HG03378 (cell line): ENCODE measurements at regions not wholly inside any gene's neighbourhood (a gene's known extent, or its start where the extent isn't known, plus 50 kb on each side); places are given as distances from the start of the nearest gene placed in this dataset.
"Not testable (repeated sequence)": the region's sequence is repeated elsewhere in the genome, so short reads cannot be mapped to it uniquely, and the experiment has no call there.

Experiments used
- ATAC-seq: cut with Tn5 transposase; IDR thresholded peaks from one replicate; pipeline ENCODE4 v1.9.1; 2021; ENCODE audit warnings: mild to moderate bottlenecking, moderate library complexity; ENCODE audit not compliant: unreplicated experiment

- ATAC-seq: no peak
Measured at GRCh38 chr12:115898670-115899069, 378.8 kb downstream of the MED13L start.

GRCh38 chr12:115897729-115898128 lies 379.8 kb downstream of the MED13L start:
- no peak for ATAC-seq

GRCh38 chr12:115895247-115895646 lies 382.2 kb downstream of the MED13L start:
- no peak for ATAC-seq

- no peak for ATAC-seq
Measured at GRCh38 chr12:115891556-115892164, 385.8 kb downstream of the MED13L start.

- no peak for ATAC-seq
Measured at GRCh38 chr12:115886666-115887065, 390.8 kb downstream of the MED13L start.

- no peak for ATAC-seq
Measured at GRCh38 chr12:115885040-115885690, 392.3 kb downstream of the MED13L start.

- no peak for ATAC-seq
Measured at GRCh38 chr12:115882936-115883335, 394.6 kb downstream of the MED13L start.

GRCh38 chr12:115880238-115880637 lies 397.3 kb downstream of the MED13L start:
- ATAC-seq: no peak

GRCh38 chr12:115879354-115879753 lies 398.1 kb downstream of the MED13L start:
- ATAC-seq: no peak

- ATAC-seq: no peak
Measured at GRCh38 chr12:115873451-115874082, 403.9 kb downstream of the MED13L start.

GRCh38 chr12:115872919-115873357 lies 404.6 kb downstream of the MED13L start:
- no peak for ATAC-seq

- no peak for ATAC-seq
Measured at GRCh38 chr12:115872212-115872611, 405.3 kb downstream of the MED13L start.

- ATAC-seq: peak; percentile 63
Measured at GRCh38 chr12:115871714-115872113, 405.8 kb downstream of the MED13L start.

GRCh38 chr12:115870510-115870909 lies 407.0 kb downstream of the MED13L start:
- no peak for ATAC-seq

GRCh38 chr12:115870021-115870420 lies 407.5 kb downstream of the MED13L start:
- no peak for ATAC-seq

- no peak for ATAC-seq
Measured at GRCh38 chr12:115869604-115870003, 407.9 kb downstream of the MED13L start.

- ATAC-seq: no peak
Measured at GRCh38 chr12:115868624-115869023, 408.9 kb downstream of the MED13L start.

GRCh38 chr12:115867854-115868253 lies 409.6 kb downstream of the MED13L start:
- no peak for ATAC-seq

GRCh38 chr12:115866909-115867525 lies 410.5 kb downstream of the MED13L start:
- no peak for ATAC-seq

- ATAC-seq: not testable (repeated sequence)
Measured at GRCh38 chr12:115866281-115866680, 411.2 kb downstream of the MED13L start.

GRCh38 chr12:115864396-115864795 lies 413.1 kb downstream of the MED13L start:
- no peak for ATAC-seq

- no peak for ATAC-seq
Measured at GRCh38 chr12:115860619-115861018, 416.9 kb downstream of the MED13L start.
